Endothelial cell of umbilical vein (primary cell): ENCODE measurements at regions not wholly inside any gene's neighbourhood (a gene's known extent, or its start where the extent isn't known, plus 50 kb on each side); places are given as distances from the start of the nearest gene placed in this dataset.

Experiments used
- CTCF ChIP-seq, 2 donors: IDR thresholded peaks; 1 replicate in 1 of 2; 2 replicates in 1 of 2; pipeline ENCODE4 v1.5.1; 2011; ENCODE audit warnings: low read length in 2 of 2, mild to moderate bottlenecking in 2 of 2, moderate library complexity in 2 of 2, control low read depth in 1 of 2, inconsistent platforms in 1 of 2, low read depth in 1 of 2; ENCODE audit not compliant: insufficient read depth in 1 of 2; ENCODE audit errors: extremely low read depth in 1 of 2
- MAX ChIP-seq: IDR thresholded peaks from 2 replicates; pipeline ENCODE4 v1.6.1; 2011; ENCODE audit not compliant: insufficient read depth, insufficient read length
- POLR2AphosphoS5 ChIP-seq: IDR thresholded peaks from 2 replicates; pipeline ENCODE4 v1.6.1; 2012; ENCODE audit warnings: low read depth, mild to moderate bottlenecking, control low read depth, low read length, moderate library complexity; ENCODE audit not compliant: insufficient read depth

- TF ChIP-seq CTCF (IDR thresholded peaks at IDR 0.05; ENCODE audit: extremely low read depth in 1 of 2, insufficient read depth in 1 of 2, low read depth in 1 of 2, low read length in 2 of 2) (no peak), MAX (no peak), POLR2AphosphoS5 (no peak)
These were observed 503.1 kb downstream of the MCTP2 start for GRCh38 chr15:94734460-94734859.
